UCSD-AML1 (cell line): ENCODE measurements at regions not wholly inside any gene's neighbourhood (a gene's known extent, or its start where the extent isn't known, plus 50 kb on each side); places are given as distances from the start of the nearest gene placed in this dataset.

Experiments
- DNase-seq: peaks from one replicate; lab custom pipeline; 2025; ENCODE audit not compliant: unreplicated experiment; lab: John Stamatoyannopoulos, UW

- DNase-seq = no peak
These were observed 162.4 kb upstream of the SYT13 start for GRCh38 chr11:45448561-45448960.

GRCh38 chr11:45446998-45447397 lies 160.9 kb upstream of the SYT13 start:
- no peak for DNase-seq

GRCh38 chr11:45446434-45446833 lies 160.3 kb upstream of the SYT13 start:
- no peak for DNase-seq

- DNase-seq = no peak
These were observed 158.7 kb upstream of the SYT13 start for GRCh38 chr11:45444796-45445195.

DNA sequence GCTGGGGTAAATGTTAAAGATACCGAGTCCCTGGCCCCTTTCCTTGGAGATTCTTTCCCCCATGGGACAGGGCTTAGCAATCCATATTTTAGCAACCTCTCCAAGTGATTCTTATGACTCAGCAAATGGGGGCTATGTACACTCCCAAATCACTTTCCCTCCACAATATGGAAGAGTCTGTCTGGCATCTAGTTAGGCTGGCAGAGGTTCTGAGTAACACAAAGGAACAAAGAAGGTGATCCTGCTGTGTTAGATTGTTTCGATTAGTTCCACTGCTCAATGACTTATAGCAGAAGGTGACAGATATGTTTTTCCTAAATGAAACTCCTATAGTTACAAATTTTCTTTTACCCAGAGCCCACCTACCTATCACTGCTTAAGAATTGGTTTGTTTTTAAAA lies 154.0 kb upstream of the SYT13 start:
- DNase-seq = no peak

GRCh38 chr11:45436966-45437365 lies 150.8 kb upstream of the SYT13 start:
- DNase-seq = no peak

GRCh38 chr11:45436118-45436517 lies 150.0 kb upstream of the SYT13 start:
- DNase-seq = no peak

- no peak for DNase-seq
These were observed 149.6 kb upstream of the SYT13 start for GRCh38 chr11:45435706-45436105.

- no peak for DNase-seq
These were observed 146.8 kb upstream of the SYT13 start for GRCh38 chr11:45432910-45433309.

- DNase-seq = no peak
These were observed 146.0 kb upstream of the SYT13 start for GRCh38 chr11:45432100-45432499.

- no peak for DNase-seq
These were observed 145.2 kb upstream of the SYT13 start for GRCh38 chr11:45431046-45432018.

GRCh38 chr11:45430361-45430760 lies 144.2 kb upstream of the SYT13 start:
- no peak for DNase-seq

- DNase-seq = no peak
These were observed 143.6 kb upstream of the SYT13 start for GRCh38 chr11:45429719-45430118.

GRCh38 chr11:45428541-45429230 lies 142.5 kb upstream of the SYT13 start:
- DNase-seq = no peak

DNA sequence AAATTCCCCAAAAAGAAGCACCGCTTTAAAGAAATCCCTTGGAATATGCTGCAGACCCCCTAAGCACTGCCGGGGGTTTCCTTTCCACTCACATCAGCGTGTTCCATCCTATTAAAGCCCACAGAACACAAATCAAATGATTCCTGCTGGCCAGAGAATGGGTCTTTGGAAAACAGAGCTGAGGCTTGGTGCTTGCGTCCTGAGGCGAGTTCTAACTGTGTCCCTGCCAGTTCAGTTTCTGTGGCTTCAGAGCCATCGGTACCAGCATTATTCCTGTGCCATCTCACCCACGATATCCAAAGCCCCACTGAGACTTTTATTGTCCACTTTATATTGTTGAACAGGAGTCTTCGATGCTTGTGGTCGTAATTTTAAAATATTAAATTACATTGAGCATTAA lies 142.0 kb upstream of the SYT13 start:
- DNase-seq = no peak

DNA sequence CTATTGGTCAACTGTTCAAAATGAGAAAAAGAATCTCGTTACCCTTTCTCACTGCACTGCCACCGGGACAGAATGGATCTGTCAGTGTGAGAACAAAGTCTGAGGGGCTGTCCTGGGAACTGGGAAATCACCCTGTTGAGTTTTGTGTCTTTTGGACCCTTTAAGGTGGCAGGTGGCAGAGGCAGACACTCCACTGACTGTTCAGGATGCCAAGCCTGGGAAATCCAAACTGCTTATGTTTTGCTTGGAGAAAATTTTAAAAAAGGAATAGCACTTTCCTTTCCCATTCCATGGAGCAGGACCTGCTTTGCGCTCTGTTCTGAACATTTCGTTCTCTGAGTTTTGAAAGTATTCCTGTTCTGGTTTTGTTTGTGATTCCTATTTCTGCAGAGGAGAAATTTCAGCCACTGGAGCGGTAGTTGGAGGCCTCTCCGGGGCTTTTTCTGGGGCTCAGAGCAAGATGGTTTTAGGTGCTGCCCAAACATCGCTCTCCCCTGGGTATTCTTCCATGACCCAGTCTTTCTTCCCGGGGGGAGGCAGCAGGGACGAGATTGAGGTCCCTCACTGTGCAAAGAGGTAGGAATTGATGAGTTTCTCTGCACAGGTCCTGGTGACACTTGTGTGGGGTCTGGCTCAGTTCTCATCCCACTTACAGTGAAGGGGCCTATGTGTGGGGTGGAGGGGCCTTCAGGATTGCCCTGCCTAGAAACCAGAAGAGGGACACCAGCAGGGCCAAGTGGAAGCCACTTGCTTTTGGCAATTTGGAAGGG lies 138.5 kb upstream of the SYT13 start:
- DNase-seq = no peak

DNA sequence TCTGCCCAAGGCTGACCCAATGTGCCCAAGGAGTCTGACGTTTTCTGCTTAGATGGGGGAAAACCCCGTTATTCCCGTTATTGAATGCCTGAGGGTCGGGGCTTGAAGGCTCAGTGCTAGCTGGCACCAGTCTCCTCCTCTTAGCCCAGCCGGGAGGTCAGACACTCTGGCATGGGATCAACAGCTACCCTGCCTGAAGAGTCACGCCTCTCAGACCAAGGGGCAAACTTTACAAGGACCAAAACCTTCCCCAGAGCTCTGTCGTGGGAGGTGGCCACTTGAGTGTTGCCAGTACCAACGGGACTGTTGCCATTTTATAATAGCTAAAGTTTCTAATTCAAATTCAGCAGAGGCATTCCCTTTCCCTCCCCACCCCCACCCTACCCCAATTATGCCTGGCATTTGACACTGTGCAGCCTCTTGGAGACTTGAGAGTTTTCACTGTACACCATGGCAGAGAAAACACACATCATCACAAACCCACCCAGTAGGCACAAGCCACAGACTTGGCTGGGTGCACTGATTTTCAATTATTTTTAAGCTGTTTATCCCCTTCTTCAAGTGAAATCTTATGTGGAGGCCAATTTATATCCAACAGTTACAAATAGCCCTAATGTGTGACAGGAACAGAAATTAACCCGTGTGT lies 137.5 kb upstream of the SYT13 start:
- DNase-seq = no peak

DNA sequence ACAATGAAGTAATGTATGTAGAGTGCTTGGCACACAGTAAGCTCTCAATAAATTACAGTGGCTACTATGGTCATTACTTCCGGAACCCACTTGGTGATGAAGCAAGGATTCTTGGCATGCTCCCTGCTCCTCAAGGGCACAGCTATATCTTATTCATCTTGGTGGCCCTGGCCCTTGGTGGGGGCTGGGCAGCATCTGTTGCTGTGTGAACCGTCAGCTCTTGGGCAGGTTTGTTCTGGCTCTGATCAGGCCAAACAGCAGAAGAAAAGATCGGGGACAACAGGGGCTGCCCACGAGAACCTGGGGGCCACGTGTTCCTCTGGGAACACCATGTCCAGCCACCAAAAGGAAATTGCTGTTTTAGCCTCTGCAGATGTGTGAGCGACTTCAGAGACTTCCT lies 136.9 kb upstream of the SYT13 start:
- DNase-seq = no peak

GRCh38 chr11:45414088-45414487 lies 127.9 kb upstream of the SYT13 start:
- no peak for DNase-seq

- DNase-seq = no peak
These were observed 127.2 kb upstream of the SYT13 start for GRCh38 chr11:45413156-45413858.
